ENCODE measurements at regions not wholly inside any gene's neighbourhood (a gene's known extent, or its start where the extent isn't known, plus 50 kb on each side); places are given as distances from the start of the nearest gene placed in this dataset.

DNA sequence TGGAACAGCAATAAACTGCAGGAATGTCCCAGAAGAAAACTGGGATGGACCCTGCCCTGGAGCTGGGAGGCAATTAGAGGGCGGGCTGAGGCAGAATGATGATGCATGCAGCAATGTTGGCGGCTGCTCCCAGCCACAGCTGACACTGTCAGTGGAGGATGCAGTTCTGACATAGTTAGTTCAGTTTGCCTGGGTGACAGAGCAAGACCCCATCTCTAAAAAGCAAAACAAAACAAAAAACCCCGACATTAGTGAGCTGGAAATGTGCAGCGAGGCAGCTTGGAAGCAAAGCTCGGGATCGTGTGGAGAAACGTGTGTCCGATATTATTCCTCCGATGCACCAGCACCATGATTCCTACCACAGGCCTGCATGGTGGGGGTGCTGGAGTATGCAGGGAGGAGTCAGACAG lies 110.1 kb upstream of the UQCRFS1 start:
- DNase-seq (ENCODE audit: low read depth in 1 of 2, low spot score in 1 of 2) = no peak

DNA sequence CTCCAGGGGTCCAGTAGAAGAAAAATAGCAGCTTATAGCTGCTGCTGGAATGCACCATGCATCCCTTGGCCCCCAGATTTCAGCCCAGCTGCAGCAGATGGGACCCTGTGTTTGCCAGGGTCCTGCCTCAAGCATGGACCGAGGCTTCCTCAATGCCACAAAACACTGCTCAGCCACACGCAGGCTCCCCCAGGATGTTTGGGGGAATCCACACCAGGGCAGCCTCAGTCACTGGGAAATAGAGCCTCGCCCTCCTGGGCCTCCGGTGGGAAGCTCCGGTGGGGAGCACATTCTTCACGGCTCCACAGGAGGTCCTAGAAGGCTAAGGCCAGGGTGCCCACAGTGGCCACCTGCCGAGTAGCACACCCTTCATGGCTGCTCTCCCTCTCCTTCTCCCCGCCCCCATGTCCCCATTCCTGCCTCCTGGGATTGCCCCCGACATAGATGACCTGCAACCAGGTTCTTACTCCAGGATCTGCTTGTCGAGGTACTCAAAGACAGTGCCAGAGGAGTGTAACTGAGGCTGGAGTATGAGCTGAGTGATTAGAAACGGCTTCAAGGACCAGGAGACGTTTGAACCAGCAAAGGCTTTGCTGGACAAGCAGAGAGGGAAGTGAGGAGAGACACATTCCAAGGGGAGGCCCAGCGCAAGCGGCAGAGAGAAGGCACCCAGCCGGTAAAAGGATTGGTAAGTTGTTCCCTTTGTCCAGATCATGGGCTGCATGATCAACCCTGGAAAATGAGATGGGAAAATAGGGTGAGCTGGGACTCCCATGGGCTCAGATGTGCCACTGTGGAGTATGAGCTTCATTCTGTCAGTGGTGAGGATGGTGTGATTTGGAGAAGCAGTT lies 110.7 kb upstream of the UQCRFS1 start:
- no peak for DNase-seq (ENCODE audit: low read depth in 1 of 2, low spot score in 1 of 2)

DNA sequence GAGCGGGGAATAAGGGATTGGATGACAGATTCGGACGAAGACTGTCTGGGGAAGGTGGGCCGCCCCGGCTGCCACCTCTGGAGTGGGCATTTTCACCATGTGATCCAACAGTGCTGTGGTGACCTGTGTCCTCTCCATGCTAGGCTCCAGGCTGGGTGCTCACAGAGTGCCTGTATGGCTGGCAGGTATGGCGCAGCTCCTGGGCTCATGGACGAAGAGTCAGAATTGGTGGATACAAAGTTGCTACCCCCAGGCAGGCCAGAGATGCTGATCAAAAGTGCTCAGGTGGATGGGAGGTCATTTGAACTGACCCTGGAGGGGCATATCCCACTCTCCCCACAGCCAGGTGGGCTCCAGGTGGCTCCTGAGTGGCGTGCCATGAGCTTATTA lies 111.3 kb upstream of the UQCRFS1 start:
- no peak for DNase-seq (ENCODE audit: low read depth in 1 of 2, low spot score in 1 of 2)

DNA sequence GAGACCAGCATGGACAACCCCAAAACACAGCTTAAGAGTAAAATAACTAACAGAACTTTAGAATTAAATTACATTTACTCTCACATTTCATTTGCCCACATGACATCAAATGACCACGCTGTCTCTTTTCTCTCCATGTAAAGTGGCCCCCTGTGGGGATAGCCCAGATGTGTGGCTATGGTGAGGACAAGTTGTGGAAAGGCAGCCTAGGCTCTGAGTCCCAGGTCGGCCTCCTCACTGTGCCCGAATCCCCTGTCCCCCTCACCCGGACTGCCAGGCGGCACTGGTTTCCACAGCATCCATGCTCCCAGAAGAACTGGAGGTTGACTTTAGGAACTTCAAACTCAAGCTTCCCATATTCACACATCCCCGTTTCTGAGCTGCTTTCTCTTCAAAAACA lies 111.8 kb upstream of the UQCRFS1 start:
- no peak for DNase-seq (ENCODE audit: low read depth in 1 of 2, low spot score in 1 of 2)

DNA sequence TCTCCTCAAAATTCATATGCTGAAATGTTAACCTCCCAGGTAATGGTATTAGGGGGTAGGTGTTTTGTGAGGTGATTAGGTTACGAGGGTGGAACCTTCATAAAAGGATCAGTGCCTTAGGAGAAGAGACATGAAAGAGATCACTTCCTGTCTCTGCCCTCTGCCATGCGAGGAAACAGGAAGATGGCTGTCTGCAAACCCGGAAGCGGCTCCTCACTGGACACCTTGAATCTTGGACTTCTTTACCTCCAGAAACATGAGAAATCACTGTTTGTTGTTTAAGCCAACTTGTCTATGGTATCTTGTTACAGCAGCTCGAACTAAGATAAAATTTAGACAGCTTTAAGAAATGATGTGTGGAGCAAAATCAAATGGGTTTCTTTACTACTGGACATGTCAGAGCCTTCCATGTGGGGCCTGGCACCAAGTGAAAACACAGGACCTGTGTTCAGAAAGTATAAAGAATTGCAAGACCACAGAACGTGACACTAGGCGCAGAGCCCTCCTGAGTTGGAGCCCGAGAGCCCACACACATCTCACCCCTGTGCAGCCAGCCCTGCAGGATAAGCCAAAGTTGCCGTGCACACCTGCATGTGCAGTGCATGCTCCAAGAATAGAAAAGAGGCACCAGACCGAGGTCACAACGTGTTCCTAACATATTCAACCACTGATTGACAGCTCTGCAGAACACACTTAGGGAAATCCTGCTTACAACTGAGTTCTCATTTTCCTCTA lies 112.5 kb upstream of the UQCRFS1 start:
- no peak for DNase-seq (ENCODE audit: low read depth in 1 of 2, low spot score in 1 of 2)

DNA sequence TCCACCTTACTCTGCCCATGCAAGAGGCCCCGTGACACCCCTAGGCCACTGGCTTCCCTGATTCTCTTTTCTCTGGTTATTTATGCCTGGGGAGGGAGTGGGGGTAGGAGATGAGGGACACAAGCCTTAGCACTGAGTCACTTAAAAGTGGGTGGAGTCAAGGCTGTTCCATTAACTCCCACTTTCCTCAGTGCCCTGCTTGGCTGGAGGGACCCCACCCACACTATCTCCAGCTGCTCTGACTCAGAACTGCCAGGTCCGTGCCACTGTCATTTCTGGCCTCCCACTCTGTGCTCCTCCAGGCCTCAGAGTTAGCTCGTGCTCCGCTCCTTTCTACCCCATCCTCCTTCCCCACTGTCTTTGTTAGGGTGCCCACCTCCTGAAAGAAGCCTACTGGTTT lies 113.4 kb upstream of the UQCRFS1 start:
- no peak for DNase-seq (ENCODE audit: low read depth in 1 of 2, low spot score in 1 of 2)

DNA sequence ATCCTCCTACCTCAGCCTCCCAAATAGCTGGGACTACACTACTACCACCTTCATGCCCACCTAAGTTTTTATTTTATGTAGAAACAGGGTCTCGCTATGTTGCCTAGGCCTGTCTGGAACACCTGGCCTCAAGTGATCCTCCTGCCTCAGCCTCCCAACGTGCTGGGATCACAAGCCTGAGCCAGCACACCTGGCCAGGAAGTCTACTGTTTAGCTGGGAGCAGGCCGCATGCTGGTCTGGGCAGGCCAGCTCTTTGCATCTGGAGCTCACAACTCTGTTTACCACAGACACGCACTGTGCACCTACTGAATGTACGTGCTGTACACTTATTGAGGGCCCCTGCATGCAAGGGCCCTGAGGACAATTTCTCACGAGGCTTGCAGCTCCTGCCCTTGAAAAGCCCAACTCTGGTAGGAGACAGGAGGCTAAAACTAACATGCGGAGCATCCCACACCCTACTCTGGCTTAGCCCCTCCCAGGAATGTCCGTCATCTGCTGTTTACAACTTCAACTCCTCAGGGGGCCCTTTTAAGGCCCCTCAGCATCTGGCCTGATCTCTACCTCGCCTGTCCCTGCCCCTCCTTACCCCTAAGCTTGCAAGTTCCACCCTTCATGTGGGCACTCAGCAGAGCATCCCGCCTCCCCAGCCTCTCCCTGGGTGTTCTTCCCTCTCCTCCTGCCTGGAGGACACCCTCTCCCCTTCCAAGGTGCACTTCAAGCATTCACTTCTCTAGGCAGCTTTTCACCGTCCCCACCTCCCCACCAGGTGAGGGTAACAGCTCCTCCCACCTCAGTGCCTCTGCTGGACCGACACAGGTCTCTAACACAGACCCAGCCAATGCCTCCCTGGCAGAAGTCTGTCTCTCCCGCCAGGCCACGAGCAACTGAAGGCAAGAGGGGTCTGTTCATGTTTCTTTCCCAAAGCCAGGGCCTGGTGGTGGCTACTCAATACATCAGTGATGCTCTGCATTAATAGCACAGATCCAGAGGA lies 114.2 kb upstream of the UQCRFS1 start:
- no peak for DNase-seq (ENCODE audit: low read depth in 1 of 2, low spot score in 1 of 2)

DNA sequence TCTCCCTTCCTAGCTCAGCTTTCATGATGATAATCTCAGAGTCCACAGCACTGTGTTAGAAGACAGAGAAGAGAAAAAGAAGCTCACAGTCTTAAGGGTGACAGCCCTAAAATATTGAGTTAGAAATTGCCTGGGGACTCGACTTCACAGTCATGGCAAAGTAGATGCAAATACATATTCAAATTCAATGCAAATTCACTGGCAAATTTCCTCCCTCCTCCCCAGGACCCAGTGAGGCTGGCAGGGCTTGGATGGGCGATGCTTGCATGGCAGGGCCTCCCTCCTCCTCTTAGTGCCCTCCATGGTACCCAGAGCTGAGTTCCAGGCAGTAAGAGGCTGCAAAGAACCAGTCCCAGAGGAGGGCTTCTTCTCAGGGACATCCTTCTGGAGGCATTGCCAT lies 115.6 kb upstream of the UQCRFS1 start:
- DNase-seq (ENCODE audit: low read depth in 1 of 2, low spot score in 1 of 2) = no peak

DNA sequence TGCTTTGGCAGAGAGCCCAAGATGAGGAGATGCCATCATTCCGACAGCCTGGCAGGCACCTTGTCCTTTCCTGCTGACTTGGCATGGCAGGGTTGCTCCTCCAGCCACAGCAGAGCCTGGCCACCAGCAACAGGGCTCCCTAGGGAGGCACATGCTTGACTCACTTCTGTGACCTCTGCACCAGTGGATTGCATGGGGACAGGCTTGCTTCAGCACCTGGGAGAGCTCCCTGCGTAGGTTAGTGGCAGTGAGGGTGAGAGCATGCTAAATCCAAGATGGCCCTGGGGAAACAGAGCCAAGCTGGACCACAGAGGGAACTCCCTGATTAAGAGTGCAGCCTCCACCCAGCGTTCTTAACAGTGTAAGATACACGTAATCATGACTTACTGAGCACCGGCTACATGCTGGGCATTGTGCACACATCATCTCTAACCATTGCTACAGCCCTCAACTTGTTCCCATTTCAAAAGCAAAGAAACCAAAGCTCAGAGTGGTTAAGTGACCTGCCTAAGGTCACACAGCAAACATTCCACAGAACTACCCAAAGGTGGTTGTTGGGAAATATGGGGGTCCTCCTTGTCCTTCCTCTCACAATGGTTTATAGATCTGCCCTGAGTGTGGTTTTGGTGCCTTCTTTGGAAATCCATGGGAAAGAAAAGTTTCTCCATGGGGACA lies 116.6 kb upstream of the UQCRFS1 start:
- DNase-seq (ENCODE audit: low read depth in 1 of 2, low spot score in 1 of 2) = no peak

DNA sequence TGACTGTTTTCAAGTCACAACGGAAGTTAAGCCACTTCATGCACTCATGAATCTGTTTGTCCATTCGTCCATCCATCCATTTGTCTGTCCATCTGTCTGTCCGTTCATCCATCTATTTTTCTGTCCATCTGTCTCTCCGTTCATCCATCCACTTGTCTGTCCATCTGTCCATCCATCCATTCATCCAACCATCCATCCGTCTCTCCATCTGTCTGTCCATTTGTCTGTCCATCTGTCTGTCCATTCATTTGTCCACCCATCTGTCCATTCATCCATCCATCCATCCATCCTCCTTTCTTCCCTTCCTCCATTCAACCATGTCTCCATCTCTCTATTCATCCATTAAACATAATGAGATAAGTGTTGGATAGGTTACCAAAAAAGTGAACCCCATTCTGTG lies 123.5 kb upstream of the UQCRFS1 start:
- no peak for DNase-seq (ENCODE audit: low read depth in 1 of 2, low spot score in 1 of 2)

DNA sequence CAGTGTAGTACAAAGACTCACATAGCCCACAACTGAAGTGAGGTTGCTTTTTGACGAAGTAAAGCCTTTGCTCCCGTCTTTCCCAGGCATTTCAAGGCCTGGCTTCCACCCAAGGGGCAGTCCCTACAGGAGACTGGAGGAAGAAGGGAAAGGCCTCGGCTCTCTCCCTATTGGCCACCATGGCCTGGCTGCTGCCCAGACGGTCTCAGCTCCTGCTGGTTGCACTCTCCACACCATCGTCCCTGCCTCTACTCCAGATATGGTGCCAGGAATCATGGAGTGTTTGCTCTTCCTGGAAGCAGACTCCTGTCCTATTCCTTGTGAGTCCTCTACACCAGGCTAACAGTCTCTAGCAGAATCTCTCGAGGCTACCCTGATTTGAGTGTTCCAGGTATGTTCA lies 124.1 kb upstream of the UQCRFS1 start:
- no peak for DNase-seq (ENCODE audit: low read depth in 1 of 2, low spot score in 1 of 2)

DNA sequence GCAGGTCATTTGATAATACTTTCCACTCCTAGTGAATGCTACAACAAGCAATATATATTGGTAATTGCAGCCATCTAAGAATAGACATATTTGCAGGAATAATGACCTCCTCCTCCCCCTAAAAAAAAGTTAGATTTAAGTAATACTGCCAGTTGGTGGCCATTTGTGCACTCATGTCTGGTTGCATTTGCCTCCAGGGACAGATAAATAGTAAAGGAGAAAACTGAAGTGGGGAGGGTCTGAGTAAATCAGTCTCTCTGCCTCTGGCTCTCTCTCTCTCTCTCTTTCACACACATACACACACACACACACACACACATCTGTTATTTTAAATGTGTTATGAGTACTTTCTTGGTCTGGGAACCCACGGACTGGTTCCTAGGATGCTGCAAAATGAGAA lies 125.5 kb upstream of the UQCRFS1 start:
- no peak for DNase-seq (ENCODE audit: low read depth in 1 of 2, low spot score in 1 of 2)

DNA sequence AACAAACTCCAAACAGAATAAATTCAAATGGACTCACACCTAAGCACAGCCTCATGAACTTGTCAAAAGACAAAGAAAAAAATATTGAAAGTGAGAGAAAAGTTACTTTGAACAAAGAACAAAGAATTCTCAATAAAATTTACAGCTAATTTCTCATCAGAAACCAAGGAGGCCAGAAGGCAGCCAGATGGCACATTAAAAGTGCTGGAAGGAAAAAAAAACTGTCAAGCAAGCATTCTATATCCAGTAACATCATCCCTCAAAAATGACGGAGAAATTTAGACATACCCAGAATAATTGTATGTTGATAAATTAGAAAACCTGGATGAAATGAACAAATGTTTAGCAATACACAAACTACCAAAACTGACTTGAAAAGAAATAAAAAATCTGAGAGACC lies 129.8 kb upstream of the UQCRFS1 start:
- no peak for DNase-seq (ENCODE audit: low read depth in 1 of 2, low spot score in 1 of 2)

DNA sequence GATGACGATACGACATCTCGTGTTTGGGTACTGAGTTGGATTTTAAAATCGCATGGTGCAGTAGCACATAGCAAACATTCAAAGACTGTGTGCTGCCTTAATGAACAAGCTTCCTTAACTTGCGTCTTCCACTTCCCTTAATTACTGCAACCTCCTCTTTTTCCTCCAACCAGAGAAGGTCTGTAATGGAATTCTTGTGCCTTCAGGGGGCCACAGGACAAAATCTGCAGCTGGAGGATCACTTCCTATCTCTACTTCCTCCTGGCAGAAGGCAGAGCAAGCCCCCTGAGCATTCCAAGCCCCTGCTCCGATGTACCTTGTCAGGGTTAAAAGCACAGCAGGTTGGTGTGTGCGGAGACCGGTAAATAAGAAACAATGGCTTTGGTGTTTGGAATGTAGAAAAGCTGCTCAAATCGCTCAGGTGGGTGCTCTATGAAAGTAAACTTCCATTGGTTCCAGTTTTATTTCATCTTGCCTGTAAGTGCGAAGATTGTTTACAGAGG lies 151.3 kb upstream of the UQCRFS1 start:
- DNase-seq (ENCODE audit: low read depth in 1 of 2, low spot score in 1 of 2) = no peak

DNA sequence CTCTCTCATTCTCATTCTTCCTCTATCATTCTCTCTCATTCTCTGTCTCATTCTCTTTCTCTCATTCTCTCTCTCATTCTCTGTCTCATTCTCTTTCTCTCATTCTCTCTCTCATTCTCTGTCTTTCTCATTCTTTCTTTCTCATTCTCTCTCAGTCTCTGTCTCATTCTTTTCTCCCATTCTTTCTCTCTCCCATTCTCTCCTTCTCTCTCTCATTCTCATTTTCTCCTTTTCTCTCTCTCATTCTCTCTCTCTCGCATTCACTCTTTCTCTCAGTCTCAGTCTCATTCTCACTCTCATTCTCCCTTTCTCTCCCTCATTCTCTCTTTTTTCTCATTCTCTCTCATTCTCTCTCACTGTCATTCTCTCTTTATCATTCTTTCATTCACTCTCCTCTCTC lies 152.0 kb upstream of the UQCRFS1 start:
- no peak for DNase-seq (ENCODE audit: low read depth in 1 of 2, low spot score in 1 of 2)

DNA sequence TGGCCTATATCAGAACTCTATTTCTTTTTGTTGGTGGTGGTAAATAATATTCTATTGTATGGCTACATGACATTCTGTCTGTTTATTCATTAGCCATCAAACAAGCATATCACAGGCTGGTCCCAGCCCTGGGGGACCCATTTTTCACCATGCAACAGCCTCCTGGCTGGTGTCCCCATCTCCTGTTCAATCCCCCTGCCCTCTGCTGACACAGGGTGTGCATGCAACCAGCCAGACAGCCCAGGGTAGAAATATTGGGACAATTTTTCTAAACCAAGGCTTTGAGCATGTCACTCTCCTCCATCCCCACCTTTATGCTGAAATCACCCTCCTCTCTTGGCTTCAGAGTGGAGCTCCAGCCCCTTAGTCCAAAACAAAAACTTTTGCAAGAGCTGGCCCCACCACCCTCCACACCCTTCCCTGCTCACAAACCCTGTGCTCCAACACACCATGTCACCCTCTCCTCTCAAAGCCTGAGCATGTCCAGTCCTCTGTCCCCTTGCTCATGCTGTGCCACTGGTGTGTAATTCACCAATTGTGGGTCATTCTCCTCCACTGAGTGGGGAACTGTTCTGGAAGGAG lies 153.0 kb upstream of the UQCRFS1 start:
- no peak for DNase-seq (ENCODE audit: low read depth in 1 of 2, low spot score in 1 of 2)

DNA sequence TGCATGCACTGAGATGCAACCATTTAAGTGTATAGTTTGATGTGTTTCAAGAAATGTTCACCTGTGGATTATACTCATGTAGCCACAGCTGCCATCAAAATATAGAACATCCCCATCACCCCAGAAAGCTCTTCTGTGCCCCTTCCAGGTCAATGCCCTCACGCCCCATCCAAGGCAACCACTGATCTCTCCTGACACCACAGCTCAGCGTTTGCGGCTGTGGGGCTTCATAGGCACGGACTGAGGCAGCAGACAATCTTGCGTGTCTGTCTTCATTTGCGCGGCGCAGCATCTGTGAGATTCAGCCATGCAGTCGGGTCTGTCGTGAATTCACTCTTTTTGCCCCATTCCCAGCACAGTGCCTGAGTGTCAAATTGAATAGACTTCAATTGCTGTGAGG lies 153.8 kb upstream of the UQCRFS1 start:
- DNase-seq (ENCODE audit: low read depth in 1 of 2, low spot score in 1 of 2) = no peak

DNA sequence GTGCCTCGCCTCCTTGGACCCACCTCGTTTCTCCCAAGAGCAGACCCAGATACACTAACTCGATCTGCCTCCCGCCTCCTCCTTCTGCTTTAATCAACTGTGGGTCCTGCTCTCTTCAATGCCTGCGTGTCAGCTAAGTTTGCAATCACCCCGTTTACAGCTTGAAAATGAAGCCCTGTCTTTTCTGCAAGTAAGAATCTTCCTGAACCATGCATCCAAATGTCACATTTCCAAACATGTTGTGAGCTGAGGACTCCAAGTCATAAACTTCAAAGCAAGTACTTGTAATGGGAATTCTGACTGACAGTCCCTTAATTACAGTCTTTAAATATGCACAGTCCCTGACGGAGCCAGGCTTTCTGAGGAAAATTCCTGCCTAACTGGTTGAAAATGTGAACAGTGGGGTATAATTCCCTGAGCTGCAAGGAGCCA lies 154.9 kb upstream of the UQCRFS1 start:
- DNase-seq (ENCODE audit: low read depth in 1 of 2, low spot score in 1 of 2) = no peak

DNA sequence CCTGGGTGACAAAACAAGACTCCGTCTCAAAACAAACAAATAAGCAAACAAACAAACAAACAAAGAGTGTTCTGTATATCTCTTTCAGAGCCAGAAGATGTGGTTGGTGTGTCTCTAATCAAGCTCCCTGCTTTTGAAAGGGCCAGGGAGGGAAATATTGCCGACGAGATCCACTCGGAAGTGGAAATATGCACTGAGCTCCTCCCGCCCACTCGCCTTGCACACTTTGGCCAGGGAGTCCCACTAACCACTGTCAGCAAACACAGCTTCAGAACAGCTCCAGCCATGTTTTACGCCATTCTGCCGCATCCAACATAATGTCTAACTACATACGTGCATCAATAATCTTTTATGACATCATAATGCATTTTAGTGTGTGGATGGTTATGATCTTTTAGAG lies 155.5 kb upstream of the VSTM2B start:
- no peak for DNase-seq (ENCODE audit: low read depth in 1 of 2, low spot score in 1 of 2)

All from activated CD4-positive, alpha-beta T cell treated with anti-CD3 and anti-CD28 coated beads, Interleukin-2, amount 50 U/mL, for 24 hours (primary cell).